A673 (cell line): ENCODE measurements at regions not wholly inside any gene's neighbourhood (a gene's known extent, or its start where the extent isn't known, plus 50 kb on each side); places are given as distances from the start of the nearest gene placed in this dataset.

Source experiments
- BruUV-seq: library from RNA; stranded (reverse); fragments of 400-500 nt; replicated peaks from 2 replicates; lab custom pipeline; 2021; lab: Mats Ljungman, UMichigan
- CTCF ChIA-PET: fragments of 300-600 bp; sonication (Branson Sonifier 250); formaldehyde crosslinking; loops from one replicate; lab custom pipeline; 2022; ENCODE audit warnings: antibody characterized with exemption; lab: Charles Lee
- POLR2A ChIA-PET: fragments of 300-600 bp; sonication (Branson Sonifier 250); formaldehyde crosslinking; loops from one replicate; lab custom pipeline; 2022; ENCODE audit warnings: antibody characterized with exemption; ENCODE audit not compliant: low non-redundant PET; lab: Charles Lee
- DNase-seq: peaks from one replicate; pipeline ENCODE4 v3.0.0-alpha.2; 2015; ENCODE audit warnings: low spot score
- H3K27ac ChIP-seq: fragments of 200-600 bp; sonication (generic); 2 replicates; pipeline ENCODE4 v1.5.1; 2016; ENCODE audit warnings: mixed run types, low read depth, mild to moderate bottlenecking, mixed read lengths, antibody characterized with exemption, low read length; ENCODE audit not compliant: poor library complexity, severe bottlenecking
- H3K27me3 ChIP-seq: fragments of 200-600 bp; sonication (generic); replicated peaks from 2 replicates; pipeline ENCODE4 v1.6.1; 2017; ENCODE audit warnings: mixed run types, low read depth, mild to moderate bottlenecking, mixed read lengths, antibody characterized with exemption, low read length; ENCODE audit not compliant: insufficient read depth, poor library complexity
- H3K36me3 ChIP-seq: fragments of 200-600 bp; sonication (generic); 2 replicates; pipeline ENCODE4 v1.6.1; 2016; ENCODE audit warnings: mixed run types, mild to moderate bottlenecking, mixed read lengths, antibody characterized with exemption, low read length; ENCODE audit not compliant: insufficient read depth, poor library complexity, severe bottlenecking
- H3K4me1 ChIP-seq: fragments of 200-600 bp; sonication (generic); 2 replicates; pipeline ENCODE4 v1.6.1; 2017; ENCODE audit warnings: mixed run types, mild to moderate bottlenecking, mixed read lengths, antibody characterized with exemption, low read length; ENCODE audit not compliant: insufficient read depth, poor library complexity, severe bottlenecking
- H3K4me3 ChIP-seq: fragments of 200-600 bp; sonication (generic); 2 replicates; pipeline ENCODE4 v1.5.1; 2016; ENCODE audit warnings: low read depth, mixed run types, mild to moderate bottlenecking, mixed read lengths, low read length; ENCODE audit not compliant: poor library complexity, severe bottlenecking
- H3K9me3 ChIP-seq: fragments of 200-600 bp; sonication (generic); 2 replicates; pipeline ENCODE4 v1.6.1; 2016; ENCODE audit warnings: mixed run types, low read depth, mild to moderate bottlenecking, mixed read lengths, antibody characterized with exemption, low read length; ENCODE audit not compliant: poor library complexity, severe bottlenecking
- EZH2 ChIP-seq: fragments of 200-600 bp; sonication (generic); IDR thresholded peaks from 2 replicates; pipeline ENCODE4 v1.6.1; 2017; ENCODE audit warnings: borderline replicate concordance, low read depth, mild to moderate bottlenecking, mixed read lengths, antibody characterized with exemption, low read length; ENCODE audit not compliant: poor library complexity, severe bottlenecking
- intact Hi-C: fragments of 100-400 bp; cut with micrococcal nuclease; formaldehyde crosslinking; loops from one replicate; pipeline ENCODE4 v1.10.0; 2022; ENCODE audit not compliant: unreplicated experiment
- TF ChIP-seq, protein P1 (sequence below): fragments of 300-800, 200-600 bp; sonication (generic); conservative IDR thresholded peaks from 2 replicates; pipeline ENCODE4 v1.5.1; 2017; ENCODE audit warnings: low read depth, mild to moderate bottlenecking, antibody characterized with exemption, low read length, moderate library complexity, mixed read lengths

GRCh38 chr15:59839906-59840305, 150.8 kb upstream of the BNIP2 start:
- ChIA-PET POLR2A (no interaction called here), CTCF (no interaction called here)
- no TSS peak for BruUV-seq
- no peaks in the 10 kb centered on the region for H3K4me1 ChIP-seq
- no peak overlapping the region for H3K27ac ChIP-seq
- H3K27me3 ChIP-seq, result peaks cover 63% of the 10 kb centered on the region
- no peaks in the 10 kb centered on the region for H3K9me3 ChIP-seq
- no peak overlapping the region for H3K4me3 ChIP-seq
- no peaks in the 10 kb centered on the region for H3K36me3 ChIP-seq
- no peak for DNase-seq
- no peak for TF ChIP-seq EZH2
- TF ChIP-seq, protein P1, sequence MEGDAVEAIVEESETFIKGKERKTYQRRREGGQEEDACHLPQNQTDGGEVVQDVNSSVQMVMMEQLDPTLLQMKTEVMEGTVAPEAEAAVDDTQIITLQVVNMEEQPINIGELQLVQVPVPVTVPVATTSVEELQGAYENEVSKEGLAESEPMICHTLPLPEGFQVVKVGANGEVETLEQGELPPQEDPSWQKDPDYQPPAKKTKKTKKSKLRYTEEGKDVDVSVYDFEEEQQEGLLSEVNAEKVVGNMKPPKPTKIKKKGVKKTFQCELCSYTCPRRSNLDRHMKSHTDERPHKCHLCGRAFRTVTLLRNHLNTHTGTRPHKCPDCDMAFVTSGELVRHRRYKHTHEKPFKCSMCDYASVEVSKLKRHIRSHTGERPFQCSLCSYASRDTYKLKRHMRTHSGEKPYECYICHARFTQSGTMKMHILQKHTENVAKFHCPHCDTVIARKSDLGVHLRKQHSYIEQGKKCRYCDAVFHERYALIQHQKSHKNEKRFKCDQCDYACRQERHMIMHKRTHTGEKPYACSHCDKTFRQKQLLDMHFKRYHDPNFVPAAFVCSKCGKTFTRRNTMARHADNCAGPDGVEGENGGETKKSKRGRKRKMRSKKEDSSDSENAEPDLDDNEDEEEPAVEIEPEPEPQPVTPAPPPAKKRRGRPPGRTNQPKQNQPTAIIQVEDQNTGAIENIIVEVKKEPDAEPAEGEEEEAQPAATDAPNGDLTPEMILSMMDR, result no peak
- intact Hi-C loops, result no loop called here

GRCh38 chr15:59838900-59839299, 149.8 kb upstream of the BNIP2 start:
- POLR2A ChIA-PET, result no interaction called here
- Histone ChIP-seq H3K27me3 (peaks cover 66% of the 10 kb centered on the region), H3K4me1 (no peaks in the 10 kb centered on the region), H3K4me3 (no peak overlapping the region), H3K9me3 (no peaks in the 10 kb centered on the region), H3K27ac (no peak overlapping the region), H3K36me3 (no peaks in the 10 kb centered on the region)
- CTCF ChIA-PET, result no interaction called here
- DNase-seq, result no peak
- BruUV-seq, result no TSS peak
- no peak for TF ChIP-seq EZH2
- TF ChIP-seq, protein P1, result no peak
- intact Hi-C loops, result no loop called here

DNA sequence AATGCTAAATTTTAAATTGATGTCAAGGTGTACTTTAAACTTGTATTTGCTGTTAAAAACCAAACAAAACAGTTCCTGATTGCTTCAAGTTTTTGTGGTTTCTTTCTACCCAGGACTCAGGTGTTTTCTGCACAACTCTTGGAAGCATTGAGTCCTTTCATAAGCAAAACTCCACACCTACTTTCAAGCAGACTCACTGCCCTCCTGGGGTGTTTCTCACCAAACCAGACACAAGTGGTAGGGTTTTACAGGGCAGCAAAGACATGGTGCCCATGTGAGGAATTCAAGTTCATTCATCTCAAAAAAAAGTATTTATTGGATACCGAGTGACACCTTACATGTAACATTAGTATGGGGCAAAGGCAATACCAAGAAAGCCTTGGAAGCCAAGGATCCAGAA, 146.7 kb upstream of the BNIP2 start:
- POLR2A ChIA-PET, result no interaction called here
- DNase-seq, result no peak
- intact Hi-C loops, result no loop called here
- Histone ChIP-seq H3K4me3 (no peak overlapping the region), H3K27ac (no peak overlapping the region), H3K27me3 (peaks cover 57% of the 10 kb centered on the region), H3K36me3 (no peaks in the 10 kb centered on the region), H3K4me1 (no peaks in the 10 kb centered on the region), H3K9me3 (no peaks in the 10 kb centered on the region)
- CTCF ChIA-PET, result no interaction called here
- TF ChIP-seq, protein P1, result no peak
- TF ChIP-seq EZH2, result no peak
- BruUV-seq, result no TSS peak
